ENCODE measurements at regions not wholly inside any gene's neighbourhood (a gene's known extent, or its start where the extent isn't known, plus 50 kb on each side); places are given as distances from the start of the nearest gene placed in this dataset.
"Not testable (repeated sequence)": the region's sequence is repeated elsewhere in the genome, so short reads cannot be mapped to it uniquely, and the experiment has no call there.

- not testable (repeated sequence) for DNase-seq
Observed at GRCh38 chr18:22283855-22284254, 114.5 kb downstream of the GATA6 start.

- DNase-seq: no peak
Observed at GRCh38 chr18:22283397-22283796, 114.0 kb downstream of the GATA6 start.

- DNase-seq: no peak
Observed at GRCh38 chr18:22283116-22283395, 113.7 kb downstream of the GATA6 start.

- DNase-seq: no peak
Observed at GRCh38 chr18:22282311-22283115, 113.1 kb downstream of the GATA6 start.

GRCh38 chr18:22280453-22280750 lies 111.0 kb downstream of the GATA6 start:
- no peak for DNase-seq

GRCh38 chr18:22279741-22280452 lies 110.5 kb downstream of the GATA6 start:
- no peak for DNase-seq

GRCh38 chr18:22278798-22279197 lies 109.4 kb downstream of the GATA6 start:
- DNase-seq: no peak

GRCh38 chr18:22277758-22278157 lies 108.4 kb downstream of the GATA6 start:
- no peak for DNase-seq

- DNase-seq: no peak
Observed at GRCh38 chr18:22276334-22276713, 106.9 kb downstream of the GATA6 start.

GRCh38 chr18:22275706-22276333 lies 106.4 kb downstream of the GATA6 start:
- no peak for DNase-seq

GRCh38 chr18:22273101-22274039 lies 104.0 kb downstream of the GATA6 start:
- no peak for DNase-seq

GRCh38 chr18:22272242-22272641 lies 102.9 kb downstream of the GATA6 start:
- no peak for DNase-seq

GRCh38 chr18:22271030-22271429 lies 101.6 kb downstream of the GATA6 start:
- DNase-seq: no peak

- DNase-seq: no peak
Observed at GRCh38 chr18:22268641-22269128, 99.3 kb downstream of the GATA6 start.

- DNase-seq: no peak
Observed at GRCh38 chr18:22267697-22268096, 98.3 kb downstream of the GATA6 start.

GRCh38 chr18:22267225-22267624 lies 97.8 kb downstream of the GATA6 start:
- no peak for DNase-seq

- no peak for DNase-seq
Observed at GRCh38 chr18:22265838-22266237, 96.4 kb downstream of the GATA6 start.

GRCh38 chr18:22260208-22260820 lies 90.9 kb downstream of the GATA6 start:
- DNase-seq: no peak

GRCh38 chr18:22257022-22257543 lies 87.7 kb downstream of the GATA6 start:
- no peak for DNase-seq

GRCh38 chr18:22254088-22254487 lies 84.7 kb downstream of the GATA6 start:
- no peak for DNase-seq

- DNase-seq: no peak
Observed at GRCh38 chr18:22253676-22254075, 84.3 kb downstream of the GATA6 start.

- no peak for DNase-seq
Observed at GRCh38 chr18:22253156-22253555, 83.8 kb downstream of the GATA6 start.
